CD4-positive, alpha-beta T cell treated with Interleukin-1 beta for 1 hour (primary cell): ENCODE measurements at regions not wholly inside any gene's neighbourhood (a gene's known extent, or its start where the extent isn't known, plus 50 kb on each side); places are given as distances from the start of the nearest gene placed in this dataset.
"Not testable (repeated sequence)": the region's sequence is repeated elsewhere in the genome, so short reads cannot be mapped to it uniquely, and the experiment has no call there.

Source experiments
- DNase-seq, 2 donors: peaks; one replicate each; pipeline ENCODE4 v3.0.0-alpha.2; 2020 to 2022

GRCh38 chr16:85205257-85205656 lies 93.0 kb upstream of the CIBAR2 start:
- DNase-seq = not testable (repeated sequence)

- no peak for DNase-seq
Measured at GRCh38 chr16:85205747-85206471, 93.6 kb upstream of the CIBAR2 start.

GRCh38 chr16:85206472-85207356 lies 94.4 kb upstream of the CIBAR2 start:
- no peak for DNase-seq

GRCh38 chr16:85207357-85207921 lies 95.2 kb upstream of the CIBAR2 start:
- DNase-seq = no peak

GRCh38 chr16:85208181-85208580 lies 95.9 kb upstream of the CIBAR2 start:
- no peak for DNase-seq

- no peak for DNase-seq
Measured at GRCh38 chr16:85208643-85209520, 96.6 kb upstream of the CIBAR2 start.

- no peak for DNase-seq
Measured at GRCh38 chr16:85209526-85210121, 97.4 kb upstream of the CIBAR2 start.

- DNase-seq = no peak
Measured at GRCh38 chr16:85210423-85211169, 98.3 kb upstream of the CIBAR2 start.

- no peak for DNase-seq
Measured at GRCh38 chr16:85211271-85211801, 99.1 kb upstream of the CIBAR2 start.

GRCh38 chr16:85213926-85214675 lies 101.8 kb upstream of the CIBAR2 start:
- no peak for DNase-seq

GRCh38 chr16:85215478-85216118 lies 103.3 kb upstream of the CIBAR2 start:
- no peak for DNase-seq

- no peak for DNase-seq
Measured at GRCh38 chr16:85216522-85217375, 104.5 kb upstream of the CIBAR2 start.

GRCh38 chr16:85220125-85220839 lies 108.0 kb upstream of the CIBAR2 start:
- DNase-seq = no peak

- DNase-seq = no peak
Measured at GRCh38 chr16:85220964-85221731, 108.9 kb upstream of the CIBAR2 start.

GRCh38 chr16:85221771-85222154 lies 109.5 kb upstream of the CIBAR2 start:
- no peak for DNase-seq

- no peak for DNase-seq
Measured at GRCh38 chr16:85222155-85222863, 110.0 kb upstream of the CIBAR2 start.

- DNase-seq = no peak
Measured at GRCh38 chr16:85225257-85225656, 113.0 kb upstream of the CIBAR2 start.
